SK-N-SH (cell line): ENCODE measurements at regions not wholly inside any gene's neighbourhood (a gene's known extent, or its start where the extent isn't known, plus 50 kb on each side); places are given as distances from the start of the nearest gene placed in this dataset.

Experiments
- EP300 ChIP-seq, 2 experiments: IDR thresholded peaks; 2 replicates each; pipeline versions ENCODE4 v1.4.0 to v1.6.1; 2012; ENCODE audit warnings: borderline replicate concordance in 1 of 2, low read depth in 1 of 2, low read length in 1 of 2
- EZH2phosphoT487 ChIP-seq: fragments of 200-600 bp; sonication (generic); IDR thresholded peaks from 2 replicates; pipeline ENCODE4 v1.6.1; 2017; ENCODE audit warnings: low read depth, mixed run types, mild to moderate bottlenecking, antibody characterized with exemption, moderate library complexity, borderline replicate concordance
- JUND ChIP-seq: IDR thresholded peaks from 2 replicates; pipeline ENCODE4 v1.4.0; 2012
- RCOR1 ChIP-seq: fragments of 150-350 bp; IDR thresholded peaks from 2 replicates; pipeline ENCODE4 v1.6.1; 2017; ENCODE audit warnings: antibody characterized with exemption, low read length
- SIN3A ChIP-seq: IDR thresholded peaks from 2 replicates; pipeline ENCODE4 v1.6.1; 2012; ENCODE audit warnings: low read depth, mild to moderate bottlenecking, low read length, moderate library complexity, borderline replicate concordance
- TAF1 ChIP-seq: IDR thresholded peaks from 2 replicates; pipeline ENCODE4 v1.6.1; 2012; ENCODE audit warnings: low read depth, mild to moderate bottlenecking, low read length, moderate library complexity, borderline replicate concordance
- YY1 ChIP-seq: IDR thresholded peaks from 2 replicates; pipeline ENCODE4 v1.4.0; 2012; ENCODE audit warnings: low read depth, mild to moderate bottlenecking
- TF ChIP-seq, protein P1 (sequence below): fragments of 200-600 bp; sonication (generic); IDR thresholded peaks from 2 replicates; pipeline ENCODE4 v1.6.1; 2017; ENCODE audit warnings: antibody characterized with exemption, mild to moderate bottlenecking, moderate library complexity

DNA sequence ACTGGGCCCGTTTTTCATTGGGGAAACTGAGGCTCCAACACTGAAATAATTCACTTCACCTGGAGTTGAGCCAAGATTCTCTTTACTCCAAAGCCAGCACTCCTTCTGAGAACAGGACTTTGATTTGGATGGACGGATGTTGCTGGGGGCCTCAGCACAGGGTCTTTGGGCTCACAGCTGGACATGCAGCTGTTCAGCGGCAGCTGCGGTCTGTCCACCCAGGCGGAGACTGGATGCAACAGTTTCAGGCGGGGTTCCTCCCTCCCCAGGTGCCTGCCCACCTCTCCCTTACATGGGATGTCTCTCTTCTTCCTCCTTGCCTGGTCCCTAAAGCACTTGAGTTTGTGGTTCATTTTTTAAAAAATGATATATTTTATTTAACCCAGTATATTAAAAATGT, 219.0 kb upstream of the IRX4 start:
- no peak for TF ChIP-seq RCOR1
- TF ChIP-seq EZH2phosphoT487 = no peak
- TF ChIP-seq, protein P1, sequence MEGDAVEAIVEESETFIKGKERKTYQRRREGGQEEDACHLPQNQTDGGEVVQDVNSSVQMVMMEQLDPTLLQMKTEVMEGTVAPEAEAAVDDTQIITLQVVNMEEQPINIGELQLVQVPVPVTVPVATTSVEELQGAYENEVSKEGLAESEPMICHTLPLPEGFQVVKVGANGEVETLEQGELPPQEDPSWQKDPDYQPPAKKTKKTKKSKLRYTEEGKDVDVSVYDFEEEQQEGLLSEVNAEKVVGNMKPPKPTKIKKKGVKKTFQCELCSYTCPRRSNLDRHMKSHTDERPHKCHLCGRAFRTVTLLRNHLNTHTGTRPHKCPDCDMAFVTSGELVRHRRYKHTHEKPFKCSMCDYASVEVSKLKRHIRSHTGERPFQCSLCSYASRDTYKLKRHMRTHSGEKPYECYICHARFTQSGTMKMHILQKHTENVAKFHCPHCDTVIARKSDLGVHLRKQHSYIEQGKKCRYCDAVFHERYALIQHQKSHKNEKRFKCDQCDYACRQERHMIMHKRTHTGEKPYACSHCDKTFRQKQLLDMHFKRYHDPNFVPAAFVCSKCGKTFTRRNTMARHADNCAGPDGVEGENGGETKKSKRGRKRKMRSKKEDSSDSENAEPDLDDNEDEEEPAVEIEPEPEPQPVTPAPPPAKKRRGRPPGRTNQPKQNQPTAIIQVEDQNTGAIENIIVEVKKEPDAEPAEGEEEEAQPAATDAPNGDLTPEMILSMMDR = no peak
- no peak for TF ChIP-seq EP300 (IDR thresholded peaks at IDR 0.05; ENCODE audit: borderline replicate concordance in 1 of 2, low read depth in 1 of 2, low read length in 1 of 2)
- no peak for TF ChIP-seq JUND
- no peak for TF ChIP-seq SIN3A
- TF ChIP-seq TAF1 = no peak
- TF ChIP-seq YY1 = no peak
